Peyer's patch (tissue), 4 donors: ENCODE measurements at regions not wholly inside any gene's neighbourhood (a gene's known extent, or its start where the extent isn't known, plus 50 kb on each side); places are given as distances from the start of the nearest gene placed in this dataset.

ENCODE experiments used
- DNase-seq, 3 donors: peaks; one replicate each; pipeline ENCODE4 v3.0.0-alpha.2; 2017 to 2019
- H3K27ac ChIP-seq, 4 donors: fragments of 200-600 bp; sonication (generic); one replicate each; pipeline ENCODE4 v1.5.1; 2016 to 2019
- H3K27me3 ChIP-seq, 2 donors: fragments of 200-600 bp; sonication (generic); one replicate each; pipeline ENCODE4 v1.5.1; 2019
- H3K36me3 ChIP-seq, 3 donors: fragments of 200-600 bp; sonication (generic); one replicate each; pipeline ENCODE4 v1.5.1; 2016 to 2019
- H3K4me1 ChIP-seq, 4 donors: fragments of 200-600 bp; sonication (generic); one replicate each; pipeline ENCODE4 v1.5.1; 2016 to 2019
- H3K4me3 ChIP-seq, 4 donors: fragments of 200-600 bp; sonication (generic); 1 replicate in 3 of 4; 2 replicates in 1 of 4; pipeline ENCODE4 v1.5.1; 2016 to 2019; ENCODE audit warnings: mild to moderate bottlenecking in 1 of 4
- H3K9me3 ChIP-seq, 4 donors: fragments of 200-600 bp; sonication (generic); one replicate each; pipeline ENCODE4 v1.5.1; 2016 to 2019; ENCODE audit warnings: mild to moderate bottlenecking in 1 of 4
- POLR2A ChIP-seq, 2 donors: fragments of 450-650 bp; IDR thresholded peaks; one replicate each; pipeline ENCODE4 v1.5.1; 2017; ENCODE audit warnings: antibody characterized with exemption in 2 of 2, mild to moderate bottlenecking in 2 of 2, moderate library complexity in 2 of 2
- TF ChIP-seq, protein P1 (sequence below), 6 experiments: fragments of 450-650 bp in 4 of 6; fragments of 200-600 bp in 2 of 6; sonication (generic) in 1 of 6; IDR thresholded peaks; one replicate each; pipeline ENCODE4 v1.5.1; 2017 to 2019; ENCODE audit warnings: antibody characterized with exemption in 6 of 6, mild to moderate bottlenecking in 3 of 6, moderate library complexity in 1 of 6

DNA sequence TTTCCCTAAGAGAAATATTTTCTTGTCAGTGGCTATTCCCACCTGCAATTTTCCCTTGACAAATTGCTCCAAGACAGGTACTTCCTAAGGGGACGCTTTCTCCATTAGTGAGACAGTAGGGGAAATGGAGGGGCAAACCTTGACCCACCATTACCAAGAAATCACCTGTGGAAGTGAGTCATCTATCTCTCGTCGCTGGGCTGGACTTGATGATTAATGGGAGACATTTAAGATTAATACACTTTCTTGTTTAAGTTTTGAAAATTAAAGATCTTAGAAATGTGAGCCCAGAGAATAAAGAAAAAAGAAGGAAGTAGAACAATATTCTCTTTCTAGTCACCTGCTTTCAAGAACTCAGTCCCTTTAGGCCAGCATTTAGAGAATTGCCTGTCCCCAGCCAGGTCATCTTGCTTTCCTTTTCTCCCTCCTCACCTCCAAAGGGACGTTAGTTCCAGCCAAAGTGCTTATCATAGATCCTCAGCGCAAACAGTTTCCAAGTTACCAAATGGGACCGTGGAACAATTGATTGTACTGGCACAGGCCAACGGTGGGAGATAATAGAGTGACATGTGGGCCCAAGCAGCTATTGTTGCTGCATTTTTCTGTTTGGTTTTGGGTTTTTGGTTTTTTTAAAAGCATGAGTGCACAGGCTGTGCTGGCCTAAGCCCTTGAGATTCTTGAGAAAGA is 284.4 kb downstream of the ENC1 start:
- TF ChIP-seq, protein P1, sequence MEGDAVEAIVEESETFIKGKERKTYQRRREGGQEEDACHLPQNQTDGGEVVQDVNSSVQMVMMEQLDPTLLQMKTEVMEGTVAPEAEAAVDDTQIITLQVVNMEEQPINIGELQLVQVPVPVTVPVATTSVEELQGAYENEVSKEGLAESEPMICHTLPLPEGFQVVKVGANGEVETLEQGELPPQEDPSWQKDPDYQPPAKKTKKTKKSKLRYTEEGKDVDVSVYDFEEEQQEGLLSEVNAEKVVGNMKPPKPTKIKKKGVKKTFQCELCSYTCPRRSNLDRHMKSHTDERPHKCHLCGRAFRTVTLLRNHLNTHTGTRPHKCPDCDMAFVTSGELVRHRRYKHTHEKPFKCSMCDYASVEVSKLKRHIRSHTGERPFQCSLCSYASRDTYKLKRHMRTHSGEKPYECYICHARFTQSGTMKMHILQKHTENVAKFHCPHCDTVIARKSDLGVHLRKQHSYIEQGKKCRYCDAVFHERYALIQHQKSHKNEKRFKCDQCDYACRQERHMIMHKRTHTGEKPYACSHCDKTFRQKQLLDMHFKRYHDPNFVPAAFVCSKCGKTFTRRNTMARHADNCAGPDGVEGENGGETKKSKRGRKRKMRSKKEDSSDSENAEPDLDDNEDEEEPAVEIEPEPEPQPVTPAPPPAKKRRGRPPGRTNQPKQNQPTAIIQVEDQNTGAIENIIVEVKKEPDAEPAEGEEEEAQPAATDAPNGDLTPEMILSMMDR (IDR thresholded peaks at IDR 0.05), result no peak
- no peak for TF ChIP-seq POLR2A (IDR thresholded peaks at IDR 0.05)
- DNase-seq, result no peak
- H3K27me3 ChIP-seq, result no peaks in the 10 kb centered on the region
- H3K4me3 ChIP-seq, result no peak overlapping the region
- H3K4me1 ChIP-seq, result no peaks in the 10 kb centered on the region
- no peaks in the 10 kb centered on the region for H3K9me3 ChIP-seq
- no peak overlapping the region for H3K27ac ChIP-seq
- no peaks in the 10 kb centered on the region for H3K36me3 ChIP-seq

GRCh38 chr5:74355041-74355824 is 285.3 kb downstream of the ENC1 start:
- TF ChIP-seq, protein P1 (IDR thresholded peaks at IDR 0.05), result no peak
- no peak for TF ChIP-seq POLR2A (IDR thresholded peaks at IDR 0.05)
- Histone ChIP-seq H3K27ac (no peak overlapping the region), H3K36me3 (no peaks in the 10 kb centered on the region), H3K4me3 (no peak overlapping the region), H3K27me3 (no peaks in the 10 kb centered on the region), H3K9me3 (no peaks in the 10 kb centered on the region), H3K4me1 (no peaks in the 10 kb centered on the region)
- DNase-seq, result no peak

- H3K9me3 ChIP-seq, result no peaks in the 10 kb centered on the region
- no peaks in the 10 kb centered on the region for H3K36me3 ChIP-seq
- H3K4me3 ChIP-seq, result no peak overlapping the region
- no peak for DNase-seq
- H3K27ac ChIP-seq, result no peak overlapping the region
- no peak for TF ChIP-seq POLR2A (IDR thresholded peaks at IDR 0.05)
- TF ChIP-seq, protein P1 (IDR thresholded peaks at IDR 0.05), result no peak
- no peaks in the 10 kb centered on the region for H3K4me1 ChIP-seq
- H3K27me3 ChIP-seq, result no peaks in the 10 kb centered on the region
Measured at GRCh38 chr5:74352256-74352655, 288.3 kb downstream of the ENC1 start.

DNA sequence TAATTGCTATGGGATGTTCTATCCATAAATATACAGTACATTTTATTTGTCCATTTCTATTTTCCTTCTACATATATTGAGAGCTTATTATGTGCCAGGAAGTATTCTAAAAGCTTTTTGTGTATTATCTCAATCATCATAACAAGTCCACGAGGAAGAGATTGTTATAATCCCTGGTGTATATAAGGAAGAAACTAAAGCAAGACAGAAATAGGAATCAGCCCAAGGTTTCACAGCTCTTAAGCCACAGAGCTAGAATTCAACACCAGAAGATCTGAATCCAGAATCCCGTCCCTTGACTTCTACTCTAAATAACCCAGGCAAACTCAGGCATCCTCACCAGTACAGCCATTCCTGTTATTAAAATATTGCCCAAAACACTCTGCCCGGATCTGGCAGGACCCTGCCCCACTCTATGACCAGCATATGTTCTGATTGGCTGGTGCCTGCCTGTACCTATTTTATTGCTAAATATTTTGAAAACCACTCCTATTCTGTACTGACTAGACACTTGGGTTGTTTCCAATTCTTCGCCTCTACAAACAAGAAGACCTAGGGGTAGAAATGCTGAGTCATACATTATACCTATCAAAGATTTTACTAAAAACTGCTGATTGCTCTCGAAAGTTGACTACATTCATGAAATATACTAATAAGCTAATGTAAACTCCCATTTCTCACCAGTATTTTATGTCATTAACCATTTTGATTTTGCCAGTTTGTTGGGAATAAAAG is 297.4 kb downstream of the ENC1 start:
- Histone ChIP-seq H3K27me3 (no peaks in the 10 kb centered on the region), H3K4me1 (no peaks in the 10 kb centered on the region), H3K36me3 (no peaks in the 10 kb centered on the region), H3K4me3 (no peak overlapping the region), H3K27ac (no peak overlapping the region), H3K9me3 (no peaks in the 10 kb centered on the region)
- no peak for TF ChIP-seq POLR2A (IDR thresholded peaks at IDR 0.05)
- TF ChIP-seq, protein P1 (IDR thresholded peaks at IDR 0.05), result no peak
- DNase-seq, result no peak

DNA sequence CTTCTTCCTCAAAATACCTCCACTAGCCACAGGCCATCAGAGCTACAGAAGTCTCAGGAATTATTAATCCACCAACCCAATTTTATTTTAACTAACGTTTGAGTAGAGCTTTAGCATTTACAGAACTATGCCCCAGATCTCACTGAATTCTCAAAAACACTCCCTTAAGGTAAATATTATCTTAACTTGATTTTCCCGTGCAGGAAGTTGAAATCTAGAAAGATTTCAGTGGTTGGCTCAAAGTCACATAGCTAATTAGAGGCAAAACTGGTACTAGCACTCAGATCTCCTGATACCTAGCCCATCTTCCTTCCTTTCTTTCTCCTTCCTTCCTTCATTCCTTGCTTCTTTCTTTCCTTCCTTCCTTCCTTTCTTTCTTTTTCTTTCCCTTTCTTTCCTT is 298.3 kb downstream of the ENC1 start:
- no peaks in the 10 kb centered on the region for H3K36me3 ChIP-seq
- no peaks in the 10 kb centered on the region for H3K9me3 ChIP-seq
- H3K27ac ChIP-seq, result no peak overlapping the region
- no peak overlapping the region for H3K4me3 ChIP-seq
- H3K27me3 ChIP-seq, result no peaks in the 10 kb centered on the region
- no peak for DNase-seq
- no peaks in the 10 kb centered on the region for H3K4me1 ChIP-seq
- TF ChIP-seq POLR2A (IDR thresholded peaks at IDR 0.05), result no peak
- TF ChIP-seq, protein P1 (IDR thresholded peaks at IDR 0.05), result no peak
